AG04449 (cell line): ENCODE measurements at regions not wholly inside any gene's neighbourhood (a gene's known extent, or its start where the extent isn't known, plus 50 kb on each side); places are given as distances from the start of the nearest gene placed in this dataset.

ENCODE experiments used
- CTCF ChIA-PET: fragments of 350-600 bp; formaldehyde crosslinking; extraction: SDS; loops from one replicate; lab custom pipeline; 2021; ENCODE audit warnings: antibody characterized with exemption; lab: Yijun Ruan, JAX
- POLR2A ChIA-PET: fragments of 400-600, 350-600 bp; formaldehyde crosslinking; extraction: SDS; loops from one replicate; lab custom pipeline; 2020; ENCODE audit warnings: antibody characterized with exemption, inconsistent platforms; lab: Yijun Ruan, JAX
- DNase-seq: peaks from one replicate; pipeline ENCODE4 v3.0.0-alpha.2; 2010; ENCODE audit warnings: low read depth, low spot score
- H3K4me3 ChIP-seq: 2 replicates; pipeline ENCODE4 v1.5.1; 2011; ENCODE audit warnings: low read depth, mild to moderate bottlenecking, control low read depth, low read length
- CTCF ChIP-seq: IDR thresholded peaks from one replicate; pipeline ENCODE4 v1.5.1; 2011; ENCODE audit warnings: mild to moderate bottlenecking, moderate library complexity, low read length, control low read depth, inconsistent platforms; ENCODE audit not compliant: insufficient read depth; ENCODE audit errors: missing control alignments

GRCh38 chr22:26952004-26952403, 294.6 kb downstream of the MIAT start:
- no peak for TF ChIP-seq CTCF
- ChIA-PET POLR2A (no interaction called here), CTCF (interaction anchor here (1.3 kb wide), 1 partner anchor 273 kb away, joined by 5 read pairs; no protein-coding TSS in a partner anchor)
- H3K4me3 ChIP-seq, result no peak overlapping the region
- no peak for DNase-seq

GRCh38 chr22:26952451-26953011, 295.1 kb downstream of the MIAT start:
- POLR2A ChIA-PET, result no interaction called here
- no peak for TF ChIP-seq CTCF
- DNase-seq, result no peak
- no peak overlapping the region for H3K4me3 ChIP-seq
- CTCF ChIA-PET, result interaction anchor here (1.3 kb wide), 1 partner anchor 273 kb away, joined by 5 read pairs; no protein-coding TSS in a partner anchor

GRCh38 chr22:26953012-26953883, 295.9 kb downstream of the MIAT start:
- TF ChIP-seq CTCF, result no peak
- no peak for DNase-seq
- POLR2A ChIA-PET, result no interaction called here
- H3K4me3 ChIP-seq, result no peak overlapping the region
- CTCF ChIA-PET, result interaction anchor here (0.7 to 1.3 kb wide), 2 partner anchors 197 to 274 kb away, joined by 3 to 5 read pairs; no protein-coding TSS in a partner anchor

- no peak overlapping the region for H3K4me3 ChIP-seq
- TF ChIP-seq CTCF, result no peak
- no peak for DNase-seq
- ChIA-PET CTCF (interaction anchor here (0.8 kb wide), 1 partner anchor 277 kb away, joined by 3 read pairs; no protein-coding TSS in a partner anchor), POLR2A (interaction anchor here (0.7 to 1.2 kb wide), 2 partner anchors 9 to 463 kb away, joined by 3 to 4 read pairs; no protein-coding TSS in a partner anchor)
Observed at GRCh38 chr22:26956371-26956770, 299.0 kb downstream of the MIAT start.

- H3K4me3 ChIP-seq, result no peak overlapping the region
- TF ChIP-seq CTCF, result no peak
- ChIA-PET POLR2A (interaction anchor here (1.2 kb wide), 1 partner anchor 9 kb away, joined by 3 read pairs; no protein-coding TSS in a partner anchor), CTCF (interaction anchor here (0.8 to 1.6 kb wide), 2 partner anchors 11 to 278 kb away, joined by 3 read pairs; no protein-coding TSS in a partner anchor)
- no peak for DNase-seq
Observed at GRCh38 chr22:26957176-26957575, 299.8 kb downstream of the MIAT start.

- POLR2A ChIA-PET, result no interaction called here
- no peak for TF ChIP-seq CTCF
- no peak for DNase-seq
- no peak overlapping the region for H3K4me3 ChIP-seq
- CTCF ChIA-PET, result interaction anchor here (1.6 kb wide), 1 partner anchor 10 kb away, joined by 3 read pairs; no protein-coding TSS in a partner anchor
Observed at GRCh38 chr22:26957897-26958296, 300.5 kb downstream of the MIAT start.
